HG03575 (cell line): ENCODE measurements at regions not wholly inside any gene's neighbourhood (a gene's known extent, or its start where the extent isn't known, plus 50 kb on each side); places are given as distances from the start of the nearest gene placed in this dataset.
"Not testable (repeated sequence)": the region's sequence is repeated elsewhere in the genome, so short reads cannot be mapped to it uniquely, and the experiment has no call there.

Experiments used
- ATAC-seq: cut with Tn5 transposase; IDR thresholded peaks from one replicate; pipeline ENCODE4 v1.9.1; 2021; ENCODE audit not compliant: unreplicated experiment, insufficient number of reproducible peaks, low FRiP score; ENCODE audit errors: extremely low read depth

DNA sequence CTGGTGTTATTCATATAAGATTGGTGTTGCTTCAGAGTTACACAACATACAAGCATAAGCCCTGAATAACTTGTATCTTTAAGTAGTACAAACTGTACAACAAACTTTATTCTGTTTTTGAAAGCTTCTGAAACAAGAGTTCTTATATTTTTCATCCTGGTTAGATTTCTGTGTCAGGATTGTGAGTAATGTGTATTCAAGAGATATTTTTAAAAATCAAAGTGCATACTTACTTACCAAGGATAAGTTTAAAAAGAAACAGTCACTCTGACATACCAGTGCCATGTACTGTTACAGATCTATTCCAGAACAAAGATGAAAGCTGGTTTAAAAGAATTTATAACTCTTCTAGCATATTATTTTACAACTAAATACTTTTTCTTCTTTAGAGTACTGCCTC is 755.1 kb downstream of the ZPLD1 start:
- ATAC-seq = no peak

DNA sequence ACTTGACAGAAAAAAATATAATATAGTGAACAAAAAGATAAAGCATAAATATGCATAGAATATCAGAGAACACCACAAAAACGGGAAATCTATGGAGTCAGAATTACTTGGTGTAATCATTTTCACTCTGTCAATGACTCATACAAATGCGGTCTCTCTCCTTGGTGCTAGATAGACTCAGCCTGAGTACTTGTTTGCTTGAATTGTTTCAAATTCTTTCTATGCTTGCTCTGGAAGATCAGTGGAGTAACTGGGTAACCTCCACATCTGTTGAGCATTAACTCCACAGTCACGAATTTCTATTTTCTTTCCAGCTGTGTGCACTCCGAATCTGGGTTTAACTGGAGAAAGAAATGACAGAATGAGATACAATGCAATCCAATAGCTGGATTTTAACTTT is 760.4 kb downstream of the ZPLD1 start:
- no peak for ATAC-seq

DNA sequence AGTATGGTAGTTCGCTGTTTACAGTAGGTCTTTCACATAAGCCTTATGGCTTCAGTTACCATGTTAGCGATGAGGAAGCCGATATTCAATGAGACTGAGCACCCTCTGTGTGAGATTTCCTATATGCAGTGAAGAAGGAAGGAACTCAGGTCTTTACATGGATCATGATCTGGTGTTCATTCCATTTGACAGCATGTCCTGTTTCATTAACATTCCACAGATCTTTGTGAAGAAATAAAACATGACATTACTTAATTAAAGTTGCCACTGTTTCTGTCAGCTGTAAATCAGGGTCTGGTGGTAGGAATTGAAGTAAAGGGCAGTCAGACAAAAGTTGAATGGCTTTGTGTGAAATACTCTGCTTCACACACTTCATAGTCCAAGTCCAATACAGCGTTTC is 768.6 kb downstream of the ZPLD1 start:
- no peak for ATAC-seq

DNA sequence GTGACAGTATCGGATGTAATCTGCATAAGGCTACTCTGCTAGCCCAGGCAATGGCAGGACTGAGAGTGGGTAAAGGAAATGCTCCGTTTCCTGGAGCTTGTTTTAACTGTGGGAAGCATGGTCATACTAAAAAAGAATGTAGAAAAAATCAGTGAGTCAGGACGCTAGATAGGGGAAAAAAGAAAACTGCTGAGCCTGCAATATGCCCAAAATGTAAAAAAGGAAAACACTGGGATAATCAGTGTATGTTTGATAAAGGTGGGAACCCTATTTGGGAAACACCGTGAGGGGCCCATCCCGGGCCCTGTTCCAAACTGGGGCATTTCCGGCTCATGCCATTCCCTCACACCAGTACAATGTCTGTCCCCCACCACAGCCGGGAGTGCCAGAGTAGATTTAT is 775.8 kb downstream of the ZPLD1 start:
- no peak for ATAC-seq

DNA sequence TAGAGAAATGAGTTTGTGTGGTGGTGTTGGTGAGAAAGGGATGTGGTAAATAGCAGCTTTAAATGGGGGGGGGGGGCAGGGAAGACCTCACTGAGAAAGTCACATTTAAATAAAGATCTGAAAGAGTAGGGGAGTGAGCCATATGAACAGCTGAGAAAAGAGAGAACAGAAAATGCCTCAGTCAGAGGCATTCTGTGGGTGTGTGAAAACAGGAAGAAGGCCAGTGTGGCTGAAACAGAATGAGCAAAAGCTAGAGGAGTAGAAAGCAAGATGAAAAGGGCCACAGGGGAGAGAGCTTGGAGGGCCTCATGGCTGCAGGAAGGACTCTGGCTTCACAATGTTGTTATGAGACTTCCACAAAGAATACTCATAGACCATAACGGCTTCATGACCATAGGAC is 783.3 kb downstream of the ZPLD1 start:
- peak; percentile 100 for ATAC-seq

DNA sequence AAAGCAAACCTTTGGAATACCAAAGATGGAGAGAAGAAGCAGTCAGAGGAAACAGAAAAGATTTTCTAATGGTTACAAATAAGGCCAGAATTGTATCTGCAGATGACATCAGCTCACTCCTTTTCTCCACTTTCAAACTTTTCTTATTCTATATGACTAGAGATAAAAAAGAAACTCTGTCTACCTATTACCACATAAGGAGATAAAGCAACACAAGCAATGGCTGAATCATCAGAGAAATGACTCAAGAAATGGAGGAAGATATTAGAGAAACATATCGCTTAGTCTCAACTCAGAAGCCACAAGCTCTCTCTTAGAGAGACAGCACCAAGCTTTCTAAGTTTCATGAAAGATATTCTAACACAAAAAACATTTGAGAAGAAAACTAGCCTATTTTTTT is 784.0 kb downstream of the ZPLD1 start:
- ATAC-seq = no peak

DNA sequence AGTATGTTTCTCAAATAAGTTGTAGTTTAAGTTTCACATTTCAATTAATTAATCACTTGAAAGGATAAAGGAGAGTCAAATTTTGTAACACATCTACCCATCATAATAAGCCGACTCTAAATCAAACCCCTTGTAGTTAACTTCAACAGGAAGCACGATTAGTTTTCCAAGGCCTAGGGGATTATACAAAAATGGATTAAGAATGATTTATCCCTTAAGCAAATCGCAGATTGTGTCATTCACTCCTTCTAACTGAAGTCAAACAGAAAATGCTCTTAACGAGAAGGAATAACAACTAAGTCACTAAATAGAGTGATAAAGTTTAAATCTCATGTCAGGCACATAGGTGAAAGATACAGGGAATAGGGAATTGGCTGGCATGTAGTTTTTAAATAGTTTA is 792.8 kb downstream of the ZPLD1 start:
- no peak for ATAC-seq

DNA sequence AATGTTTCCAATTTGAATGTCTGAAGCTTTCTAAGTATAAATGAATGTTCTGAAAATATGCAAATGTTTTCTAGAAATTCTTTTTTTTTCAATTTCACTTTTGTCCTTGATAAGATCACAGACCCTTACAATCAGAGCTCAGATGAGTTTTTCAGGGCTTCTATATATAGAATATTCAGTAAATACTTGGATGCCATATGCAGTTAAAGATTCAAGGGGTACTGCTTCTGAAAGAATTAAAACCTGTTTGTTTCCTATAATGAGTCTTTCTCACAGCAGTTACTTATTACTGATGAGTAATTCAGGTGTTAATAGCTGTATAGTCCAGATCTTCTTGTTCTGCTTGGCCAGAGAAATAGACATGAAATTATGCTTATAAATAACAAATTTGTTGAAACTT is 812.6 kb downstream of the ZPLD1 start:
- no peak for ATAC-seq

DNA sequence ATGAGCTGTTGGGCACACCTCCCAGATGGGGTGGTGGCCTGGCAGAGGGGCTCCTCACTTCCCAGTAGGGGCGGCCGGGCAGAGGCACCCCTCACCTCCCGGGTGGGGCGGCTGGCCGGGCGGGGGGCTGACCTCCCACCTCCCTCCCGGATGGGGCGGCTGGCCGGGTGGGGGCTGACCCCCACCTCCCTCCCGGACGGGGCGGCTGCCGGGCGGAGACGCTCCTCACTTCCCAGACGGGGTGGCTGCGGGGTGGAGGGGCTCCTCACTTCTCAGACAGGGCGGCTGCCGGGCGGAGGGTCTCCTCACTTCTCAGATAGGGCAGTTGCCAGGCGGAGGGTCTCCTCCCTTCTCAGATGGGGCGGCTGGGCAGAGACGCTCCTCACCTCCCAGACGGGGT is 820.0 kb downstream of the ZPLD1 start:
- not testable (repeated sequence) for ATAC-seq

DNA sequence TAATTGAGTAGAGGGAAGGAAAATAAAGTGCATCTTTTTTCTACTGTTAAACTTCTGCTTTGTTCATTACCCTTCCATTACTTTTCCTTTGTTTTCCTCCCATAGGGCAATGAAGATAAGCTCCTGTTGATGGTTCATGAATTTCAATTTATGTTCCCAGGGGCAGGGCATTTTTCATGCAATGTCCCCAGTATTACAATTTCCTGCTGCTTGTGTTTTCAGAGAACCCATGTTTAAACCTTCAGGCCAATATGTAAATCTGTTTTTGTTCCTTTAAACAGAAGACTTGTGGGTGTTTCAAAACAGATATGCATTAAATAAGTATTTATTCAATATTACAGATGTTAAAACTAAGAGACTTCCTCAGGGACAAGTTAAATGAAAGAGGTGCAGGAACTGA is 834.5 kb downstream of the ZPLD1 start:
- ATAC-seq = no peak

DNA sequence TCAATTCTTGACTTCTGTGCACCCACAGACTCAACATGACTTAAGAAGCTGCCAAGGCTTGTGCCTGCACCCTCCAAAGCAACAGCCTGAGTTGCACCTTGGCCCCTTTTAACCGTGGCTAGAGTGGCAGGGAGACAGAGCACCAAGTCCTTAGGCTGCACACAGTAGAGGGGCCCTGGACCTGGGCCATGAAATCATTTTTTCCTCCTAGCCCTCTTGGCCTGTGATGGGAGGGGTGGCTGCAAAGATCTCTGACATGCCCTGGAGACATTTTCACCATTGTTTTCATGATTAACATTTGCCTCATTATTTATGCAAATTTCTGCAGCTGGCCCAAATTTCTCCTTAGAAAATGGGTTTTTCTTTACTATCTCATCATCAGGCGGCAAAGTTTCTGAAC is 836.8 kb downstream of the ZPLD1 start:
- no peak for ATAC-seq

DNA sequence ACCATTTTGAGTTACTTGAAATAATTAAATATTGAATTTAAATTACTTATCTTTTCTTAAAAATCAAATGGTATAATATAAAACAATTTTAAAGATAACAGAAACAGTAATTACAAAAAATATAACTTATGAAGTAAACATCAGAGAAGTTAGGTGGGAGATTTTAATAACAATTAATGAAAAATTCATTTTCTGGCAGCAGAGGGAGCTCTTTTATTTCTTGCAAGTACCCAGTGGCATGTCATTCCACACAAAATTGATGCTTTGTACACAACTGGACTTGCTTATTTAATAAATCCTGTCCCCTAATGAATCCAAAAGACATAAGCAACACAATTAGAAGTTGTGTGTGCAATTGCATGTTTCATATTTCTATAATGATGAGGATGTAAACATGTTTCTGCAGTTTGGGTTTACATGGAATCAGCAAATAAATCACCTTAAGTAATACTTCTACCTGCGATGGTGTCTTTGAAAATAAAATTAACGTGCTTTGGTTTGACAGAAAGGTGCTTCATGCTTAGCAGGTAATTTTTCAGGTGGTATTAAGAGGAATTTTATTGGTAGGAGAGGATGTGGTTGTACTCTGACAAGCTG is 861.3 kb downstream of the ZPLD1 start:
- ATAC-seq = no peak

DNA sequence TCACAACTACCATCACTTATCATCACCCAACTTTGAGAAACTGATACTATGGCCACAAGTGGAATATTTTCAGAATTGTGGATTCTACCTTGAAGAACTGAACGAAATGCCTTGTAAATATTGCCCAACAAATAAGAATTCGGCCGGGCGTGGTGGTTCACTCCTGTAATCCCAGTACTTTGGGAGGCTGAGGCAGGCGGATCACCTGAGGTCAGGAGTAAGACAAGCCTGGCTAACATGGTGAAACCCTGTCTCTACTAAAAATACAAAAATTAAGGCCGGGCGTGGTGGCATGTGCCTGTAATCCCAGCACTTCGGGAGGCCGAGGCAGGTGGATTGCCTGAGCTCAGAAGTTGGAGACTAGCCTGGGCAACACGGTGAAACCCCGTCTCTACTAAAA is 862.7 kb downstream of the ZPLD1 start:
- not testable (repeated sequence) for ATAC-seq

DNA sequence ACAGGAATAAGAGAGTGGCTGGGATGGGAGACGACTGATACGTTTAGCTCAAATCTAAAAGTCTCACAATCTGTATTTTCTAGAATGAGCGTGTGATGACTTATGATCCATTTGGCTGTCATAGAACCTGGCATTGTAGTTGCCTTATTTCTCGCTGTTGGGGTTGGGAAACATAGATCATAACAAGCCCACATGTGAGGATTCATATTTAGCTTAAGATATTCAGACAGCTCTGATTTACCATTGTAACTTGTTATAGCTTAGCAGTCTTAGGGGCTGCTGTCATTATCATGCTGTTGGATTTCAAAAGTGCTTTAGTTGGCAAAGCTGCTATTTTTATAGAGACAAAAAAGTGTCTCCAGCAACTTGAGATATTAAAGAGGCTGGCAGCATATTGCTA is 871.3 kb downstream of the ZPLD1 start:
- no peak for ATAC-seq

DNA sequence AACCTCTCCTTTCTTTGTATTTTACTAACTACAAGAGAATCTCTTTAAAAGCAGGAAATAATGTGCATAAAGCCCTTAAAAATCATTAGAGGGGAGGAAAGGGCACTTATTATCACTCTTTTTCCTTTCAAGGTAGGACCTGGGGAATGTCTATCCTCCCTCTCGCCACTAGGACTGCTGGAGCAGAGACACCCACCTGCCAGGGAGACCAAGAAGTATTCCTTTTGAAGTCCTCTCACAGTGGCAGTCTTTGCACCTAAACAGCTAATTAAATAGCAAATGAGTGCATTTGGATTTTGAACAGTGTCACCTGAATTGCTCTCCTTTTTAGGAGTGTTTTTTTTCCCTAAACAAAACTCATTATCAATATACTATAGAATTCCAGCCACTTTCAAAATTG is 874.1 kb downstream of the ZPLD1 start:
- no peak for ATAC-seq

DNA sequence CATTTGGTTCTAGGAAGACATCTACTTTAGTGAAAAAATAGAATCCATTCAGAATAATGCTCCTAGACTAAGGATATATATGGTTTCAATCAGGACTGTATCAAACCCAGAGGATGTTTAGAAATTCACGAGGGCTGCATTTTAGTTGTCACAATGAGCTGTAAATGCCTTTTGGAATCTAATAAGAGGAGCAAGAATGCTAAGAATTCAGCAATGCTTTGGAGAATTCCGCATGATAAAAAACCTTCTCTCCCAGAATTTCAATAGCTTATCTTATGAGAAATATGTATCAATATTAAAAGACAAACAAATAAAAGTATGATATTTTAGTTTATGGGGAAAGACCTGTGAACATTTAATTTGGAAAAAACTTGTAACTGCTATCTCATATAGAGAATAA is 885.1 kb downstream of the ZPLD1 start:
- ATAC-seq = no peak

DNA sequence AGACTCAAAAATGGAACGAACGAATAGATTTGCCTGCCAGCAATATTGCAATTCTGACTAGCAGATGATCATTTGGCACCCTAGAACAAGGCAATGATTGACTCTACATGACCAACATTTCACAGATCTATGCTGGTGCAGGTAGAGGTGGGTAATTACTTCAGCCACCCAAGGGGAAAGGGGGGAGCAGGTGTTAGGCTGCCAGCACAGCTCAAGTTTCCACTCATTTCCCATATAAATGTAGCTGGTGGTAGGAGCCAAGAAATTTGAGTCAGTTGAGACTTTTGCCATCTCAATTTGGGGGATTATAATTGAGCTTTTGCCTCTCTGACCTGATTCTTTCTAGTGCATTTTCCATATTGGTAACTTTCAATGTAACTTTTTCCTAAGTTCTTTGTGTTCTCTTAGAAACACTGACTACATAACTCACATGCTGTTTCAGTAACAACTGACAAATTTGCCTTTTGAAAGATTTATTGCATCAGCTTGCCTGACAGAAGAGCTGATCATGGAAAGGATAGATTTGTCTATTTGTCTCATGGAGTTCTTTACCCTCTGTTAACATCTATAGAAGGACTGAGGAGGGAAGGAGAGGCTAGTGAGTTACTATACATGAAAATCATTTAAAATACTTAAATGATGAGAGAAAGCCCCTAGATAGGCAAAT is 902.5 kb downstream of the ZPLD1 start:
- ATAC-seq = no peak

DNA sequence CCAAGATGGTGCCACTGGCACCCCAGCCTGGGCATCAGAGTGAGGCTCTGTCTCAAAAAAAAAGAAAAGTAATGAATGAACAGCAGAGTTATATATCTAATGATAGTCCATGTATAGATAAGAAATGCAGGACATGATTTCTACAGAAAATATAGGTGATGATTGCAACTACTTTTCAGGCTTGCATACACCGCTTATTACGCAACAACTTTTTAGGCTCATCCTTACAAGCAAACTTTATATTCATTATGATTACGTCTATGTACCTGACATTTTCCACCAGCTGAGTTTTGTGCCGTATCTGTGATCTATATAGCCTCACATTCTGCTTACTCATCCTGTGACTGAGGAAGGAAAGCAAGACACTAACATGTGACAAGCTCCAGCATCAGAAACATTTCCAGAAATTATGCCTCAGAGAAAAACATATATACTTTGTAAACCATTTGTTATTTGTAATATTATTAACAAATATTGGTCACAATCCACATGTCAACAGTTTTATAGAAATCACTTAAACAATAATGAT is 906.3 kb downstream of the ZPLD1 start:
- no peak for ATAC-seq

DNA sequence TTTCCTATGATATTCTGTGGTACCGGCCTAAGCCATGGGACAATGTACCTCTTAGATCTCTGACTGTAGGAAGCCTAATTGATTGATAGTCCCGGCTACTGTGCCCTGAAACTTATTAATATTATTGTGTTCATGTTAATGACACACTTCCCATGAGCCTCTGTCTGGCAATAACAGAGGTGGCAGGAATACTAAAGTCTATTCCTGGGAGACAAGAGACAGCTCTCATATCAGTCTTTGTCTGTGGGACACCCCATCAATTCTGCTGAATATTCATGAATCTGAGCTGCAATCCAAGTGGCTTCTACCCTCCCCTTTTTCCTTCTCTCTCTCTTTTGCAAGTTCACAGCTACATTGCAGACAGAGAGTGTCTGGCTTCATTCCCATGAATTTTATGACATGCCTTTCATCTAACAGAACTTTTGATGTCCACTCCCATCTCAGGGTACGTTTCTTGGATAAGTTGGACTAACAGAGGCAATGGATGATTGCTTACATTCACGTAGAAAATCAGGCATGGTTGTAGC is 907.5 kb downstream of the ZPLD1 start:
- ATAC-seq = no peak

DNA sequence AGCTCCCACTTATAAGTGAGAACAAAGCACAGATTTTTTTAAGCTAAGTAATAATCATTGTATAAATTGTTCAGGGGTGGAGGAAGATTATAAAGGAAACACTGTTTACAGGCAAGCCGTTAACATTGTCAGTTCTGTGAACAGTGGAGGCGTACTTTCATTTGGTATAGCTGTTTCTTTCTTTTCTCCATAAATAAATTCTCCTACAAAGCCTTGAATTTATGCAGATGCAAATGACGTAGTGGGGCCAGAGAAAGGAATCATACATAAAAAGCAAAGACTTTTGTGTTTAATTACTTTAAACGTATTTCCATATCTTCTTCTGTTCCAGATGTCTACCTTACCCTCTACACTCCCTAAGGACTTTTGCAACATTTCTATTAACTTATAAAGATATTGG is 914.9 kb downstream of the ZPLD1 start:
- ATAC-seq = no peak

DNA sequence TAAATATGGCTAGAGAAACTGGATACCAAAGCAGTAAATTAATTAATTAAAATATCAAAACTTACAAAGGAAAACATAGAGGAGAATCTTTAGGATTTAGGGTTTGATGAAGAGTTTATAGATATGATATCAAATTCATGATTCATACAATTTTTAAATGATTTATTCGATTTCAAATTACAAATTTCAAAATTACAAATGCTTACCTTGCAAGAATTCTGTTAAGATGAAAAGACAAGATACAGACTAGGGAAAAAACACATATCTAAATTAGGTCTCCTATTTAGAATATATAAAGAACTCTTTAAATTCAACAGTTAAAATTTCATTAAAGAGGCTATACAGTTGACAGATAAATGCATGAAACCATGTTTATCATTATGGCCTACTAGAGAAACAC is 930.7 kb downstream of the ZPLD1 start:
- no peak for ATAC-seq
